ENCODE measurements at regions not wholly inside any gene's neighbourhood (a gene's known extent, or its start where the extent isn't known, plus 50 kb on each side); places are given as distances from the start of the nearest gene placed in this dataset.

DNA sequence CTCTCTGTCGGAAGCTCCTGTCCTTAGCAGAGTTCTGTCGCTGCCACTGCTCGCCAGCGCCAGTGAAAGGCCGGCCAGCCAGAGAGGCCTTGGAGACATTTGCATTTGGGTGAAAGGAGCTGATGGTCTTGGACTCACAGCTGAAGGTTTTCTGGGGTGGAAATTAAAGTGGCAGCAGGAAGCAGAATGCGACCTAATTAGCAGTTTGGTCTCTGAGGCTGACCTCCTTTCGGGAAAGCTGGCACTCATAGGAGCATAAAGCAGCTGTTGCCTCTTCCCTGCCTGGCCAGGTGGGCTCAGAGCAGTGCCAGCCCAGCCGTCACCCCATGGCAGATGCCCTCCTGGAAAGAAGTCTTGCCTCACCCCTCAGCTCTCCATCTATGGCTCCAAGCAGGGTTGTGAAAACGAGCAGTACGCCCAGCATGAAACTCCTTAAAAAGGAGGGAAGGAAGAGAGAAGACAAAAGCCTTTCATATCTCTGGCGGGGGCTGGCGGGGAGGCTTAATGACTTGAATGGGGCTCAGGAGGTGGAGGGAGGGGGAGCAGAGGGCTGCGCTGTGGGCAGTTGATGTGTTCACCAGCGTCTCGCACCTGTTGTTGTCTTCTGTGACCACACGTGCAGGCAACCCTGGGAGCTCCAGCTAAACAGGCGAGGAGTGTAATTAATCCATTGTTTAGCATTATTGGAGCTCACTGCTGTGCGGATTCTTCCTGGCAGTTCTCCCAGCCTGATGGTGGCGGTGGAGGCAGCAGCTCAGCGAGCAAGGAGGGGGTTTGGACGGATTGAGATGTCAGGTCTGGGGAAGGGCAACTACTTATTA is 264.0 kb downstream of the MID1IP1 start:
- POLR2A ChIA-PET = no interaction called here
- Histone ChIP-seq H3K27ac (ENCODE audit: low read depth, low read length) (no peak overlapping the region), H3K4me1 (ENCODE audit: control insufficient read depth in 1 of 2, insufficient read depth in 2 of 2, low read length in 2 of 2) (no peaks in the 10 kb centered on the region), H3K4me3 (replicated peaks in 1 of 2; ENCODE audit: low read depth in 1 of 2, low read length in 2 of 2) (no peak overlapping the region), H3K9ac (ENCODE audit: low read length) (no peak overlapping the region), H4K20me1 (ENCODE audit: insufficient read depth) (no peaks in the 10 kb centered on the region), H3K79me2 (ENCODE audit: insufficient read depth, low read length) (no peaks in the 10 kb centered on the region), H2AFZ (ENCODE audit: low read depth, low read length, poor library complexity, severe bottlenecking) (no peak overlapping the region), H3K27me3 (ENCODE audit: insufficient read depth, low read length) (no peaks in the 10 kb centered on the region), H3K9me2 (ENCODE audit: insufficient read depth) (no peaks in the 10 kb centered on the region), H3K36me3 (ENCODE audit: control insufficient read depth in 1 of 2, insufficient read depth in 2 of 2, low read length in 2 of 2) (no peaks in the 10 kb centered on the region), H3K9me3 (ENCODE audit: control insufficient read depth in 1 of 2, insufficient read depth in 1 of 2, low read depth in 1 of 2, low read length in 2 of 2) (no peaks in the 10 kb centered on the region), H3K4me2 (ENCODE audit: low read length) (no peak overlapping the region)
- TF ChIP-seq SP1 (IDR thresholded peaks at IDR 0.05; ENCODE audit: low read depth) (no peak), POLR2A (IDR thresholded peaks at IDR 0.05; ENCODE audit: borderline replicate concordance, extremely low read depth, insufficient read depth, insufficient read length) (no peak), YY1 (IDR thresholded peaks at IDR 0.05; ENCODE audit: extremely low read depth, insufficient replicate concordance, low read depth, low read length) (no peak), FOSL1 (IDR thresholded peaks at IDR 0.05; ENCODE audit: low read depth) (no peak), SIN3A (IDR thresholded peaks at IDR 0.05; ENCODE audit: low read depth) (no peak), ZBTB33 (IDR thresholded peaks at IDR 0.05; ENCODE audit: extremely low read depth, insufficient replicate concordance, low read length) (no peak), EZH2 (IDR thresholded peaks at IDR 0.05) (no peak), ZNF274 (IDR thresholded peaks at IDR 0.05; ENCODE audit: low read depth, low read length) (no peak), TCF7L2 (IDR thresholded peaks at IDR 0.05; ENCODE audit: borderline replicate concordance, extremely low read depth, insufficient read depth, insufficient read length) (no peak), SRF (IDR thresholded peaks at IDR 0.05; ENCODE audit: low read depth) (no peak), CBX3 (IDR thresholded peaks at IDR 0.05; ENCODE audit: low read depth) (no peak), EGR1 (IDR thresholded peaks at IDR 0.05; ENCODE audit: low read depth) (no peak), ZFX (IDR thresholded peaks at IDR 0.05) (no peak)
- ATAC-seq (no peak), DNase-seq (ENCODE audit: low read depth, low spot score) (no peak)
- BruUV-seq (replicated peaks) = no TSS peak
- intact Hi-C loops (cut with micrococcal nuclease) = no loop called here
- CTCF ChIA-PET = no interaction called here
- RAD21 ChIA-PET (ENCODE audit: low non-redundant PET in 1 of 2, low total read pairs in 2 of 2, uncharacterized antibody in 2 of 2, unreplicated experiment in 2 of 2) = interaction anchor here in 1 of 2 experiments (0.6 kb wide), 1 partner anchor 632 kb away, joined by 4 read pairs; no protein-coding TSS in a partner anchor

All from HCT116 (cell line).